NT2/D1 (cell line): ENCODE measurements at regions not wholly inside any gene's neighbourhood (a gene's known extent, or its start where the extent isn't known, plus 50 kb on each side); places are given as distances from the start of the nearest gene placed in this dataset.
"Not testable (repeated sequence)": the region's sequence is repeated elsewhere in the genome, so short reads cannot be mapped to it uniquely, and the experiment has no call there.

Experiments used
- DNase-seq: peaks from one replicate; pipeline ENCODE4 v3.0.0-alpha.2; 2011; ENCODE audit warnings: low read depth, low spot score
- H3K27me3 ChIP-seq: 2 replicates; pipeline ENCODE4 v1.6.0; 2011; ENCODE audit warnings: mild to moderate bottlenecking; ENCODE audit not compliant: insufficient read length, insufficient read depth
- H3K36me3 ChIP-seq: 2 replicates; pipeline ENCODE4 v1.6.1; 2011; ENCODE audit warnings: mild to moderate bottlenecking, low read length, mixed read lengths; ENCODE audit not compliant: insufficient read depth, insufficient read length
- H3K4me1 ChIP-seq: 2 replicates; pipeline ENCODE4 v1.5.1; 2011; ENCODE audit not compliant: insufficient read depth, insufficient read length
- H3K4me3 ChIP-seq: 2 replicates; pipeline ENCODE4 v1.5.1; 2011; ENCODE audit warnings: low read depth; ENCODE audit not compliant: insufficient read length
- H3K9ac ChIP-seq: 2 replicates; pipeline ENCODE4 v1.6.0; 2011; ENCODE audit warnings: low read depth; ENCODE audit not compliant: insufficient read length
- H3K9me3 ChIP-seq: 2 replicates; pipeline ENCODE4 v1.5.1; 2011; ENCODE audit warnings: mild to moderate bottlenecking, low read length; ENCODE audit not compliant: insufficient read depth
- SUZ12 ChIP-seq: IDR thresholded peaks from 2 replicates; pipeline ENCODE4 v1.6.1; 2011; ENCODE audit not compliant: insufficient read length, insufficient read depth; ENCODE audit errors: extremely low read depth
- YY1 ChIP-seq: IDR thresholded peaks from 2 replicates; pipeline ENCODE4 v1.6.1; 2011; ENCODE audit not compliant: insufficient read length, insufficient read depth
- ZNF274 ChIP-seq: IDR thresholded peaks from 2 replicates; pipeline ENCODE4 v1.6.1; 2011; ENCODE audit warnings: mild to moderate bottlenecking, low read depth, low read length

DNA sequence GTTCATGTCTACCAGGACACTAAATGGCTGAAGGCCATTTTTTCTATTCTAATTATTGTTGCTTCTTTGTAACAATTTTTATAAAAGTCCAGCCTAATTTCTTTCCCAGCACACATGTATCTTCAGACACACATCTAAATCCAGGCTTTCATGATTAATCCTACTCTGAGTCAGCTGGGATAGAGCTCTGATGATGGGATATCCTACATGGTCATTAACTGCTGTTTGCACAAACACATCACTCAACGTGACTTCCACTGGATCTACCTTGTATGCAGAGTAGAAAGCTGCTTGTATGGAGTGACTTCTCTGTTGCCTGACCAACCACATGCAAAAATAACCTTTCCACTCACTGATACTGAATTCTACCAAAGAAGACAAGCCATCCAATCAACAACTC is 260.9 kb downstream of the AHR start:
- H3K4me3 ChIP-seq: no peak overlapping the region
- no peaks in the 10 kb centered on the region for H3K9me3 ChIP-seq
- H3K4me1 ChIP-seq: no peaks in the 10 kb centered on the region
- H3K27me3 ChIP-seq: no peaks in the 10 kb centered on the region
- no peak overlapping the region for H3K9ac ChIP-seq
- DNase-seq: no peak
- H3K36me3 ChIP-seq: no peaks in the 10 kb centered on the region
- no peak for TF ChIP-seq ZNF274
- TF ChIP-seq SUZ12: no peak
- no peak for TF ChIP-seq YY1

DNA sequence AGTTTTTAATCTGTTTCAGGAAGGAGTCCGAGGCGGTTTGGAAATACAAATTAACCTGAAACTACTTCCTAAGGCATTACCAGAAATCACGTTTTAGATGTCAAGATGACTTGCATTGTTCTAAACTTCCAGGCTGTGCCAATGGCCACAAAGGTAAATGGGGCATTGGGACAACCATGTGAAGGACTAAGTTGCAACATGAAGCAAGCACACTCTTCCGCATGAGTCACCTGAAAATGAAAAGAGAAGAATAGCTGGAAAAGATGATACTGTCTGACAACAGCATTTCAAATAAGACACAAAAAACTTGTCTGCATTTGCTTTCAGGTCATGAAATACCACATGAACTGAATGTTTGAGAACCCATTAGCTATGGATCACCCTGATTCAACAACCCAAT is 262.1 kb downstream of the AHR start:
- Histone ChIP-seq H3K4me1 (no peaks in the 10 kb centered on the region), H3K9me3 (no peaks in the 10 kb centered on the region)

DNA sequence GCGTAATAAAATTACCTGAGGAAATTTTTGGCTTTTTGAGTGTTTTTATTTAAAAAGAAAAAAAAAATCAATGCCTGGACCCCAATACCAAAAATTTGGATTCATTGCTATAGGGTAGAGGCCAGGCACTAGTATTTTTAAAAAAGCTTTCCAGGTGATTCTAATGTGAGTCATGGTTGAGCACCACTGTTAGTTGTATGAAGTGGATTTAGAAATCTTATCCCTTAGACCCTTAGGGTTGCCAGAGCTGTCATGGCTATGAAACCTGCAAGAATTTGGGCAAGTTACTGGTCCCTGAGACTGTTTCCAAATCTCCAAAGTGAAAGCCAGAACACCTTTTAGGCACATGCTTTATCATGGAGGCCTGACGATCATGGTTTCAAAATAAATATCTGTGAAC is 262.5 kb downstream of the AHR start:
- Histone ChIP-seq H3K9me3 (no peaks in the 10 kb centered on the region), H3K9ac (no peak overlapping the region), H3K4me3 (no peak overlapping the region), H3K4me1 (no peaks in the 10 kb centered on the region), H3K36me3 (no peaks in the 10 kb centered on the region), H3K27me3 (no peaks in the 10 kb centered on the region)
- TF ChIP-seq YY1: no peak
- no peak for TF ChIP-seq SUZ12
- DNase-seq: no peak

More for the DNA sequence above, 262.1 kb downstream of the AHR start:
- TF ChIP-seq ZNF274: no peak
- no peak for TF ChIP-seq YY1
- TF ChIP-seq SUZ12: no peak
- no peak for DNase-seq
- no peak overlapping the region for H3K4me3 ChIP-seq
- H3K36me3 ChIP-seq: no peaks in the 10 kb centered on the region
- no peak overlapping the region for H3K9ac ChIP-seq
- H3K27me3 ChIP-seq: no peaks in the 10 kb centered on the region

DNA sequence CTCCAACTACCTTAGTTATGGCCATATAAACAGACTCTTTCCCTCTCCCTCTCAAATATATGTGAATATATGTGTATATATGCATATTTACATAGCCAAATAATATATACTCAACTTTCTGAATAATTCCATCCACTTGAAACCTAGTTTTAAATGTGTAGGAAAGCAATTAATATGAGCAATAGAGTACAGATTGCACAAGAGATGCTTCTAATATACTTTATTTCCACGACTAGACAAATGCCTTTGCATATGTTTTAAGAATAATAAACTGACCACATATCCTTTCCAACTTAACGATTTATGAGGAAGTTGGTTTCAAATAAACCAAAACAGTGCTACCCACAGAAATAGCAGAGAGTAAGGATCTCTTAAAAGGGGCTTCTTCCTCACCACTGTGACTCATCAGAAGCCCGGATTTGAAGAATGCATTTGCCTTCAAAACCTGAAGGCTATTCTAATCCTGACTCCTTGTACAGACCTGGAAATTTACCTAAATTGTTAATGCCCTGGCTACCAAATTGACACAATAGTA is 266.3 kb downstream of the AHR start:
- Histone ChIP-seq H3K27me3 (no peaks in the 10 kb centered on the region), H3K4me3 (no peak overlapping the region), H3K36me3 (no peaks in the 10 kb centered on the region), H3K9ac (no peak overlapping the region), H3K4me1 (no peaks in the 10 kb centered on the region), H3K9me3 (no peaks in the 10 kb centered on the region)
- DNase-seq: no peak
- no peak for TF ChIP-seq ZNF274
- TF ChIP-seq SUZ12: no peak
- TF ChIP-seq YY1: no peak

DNA sequence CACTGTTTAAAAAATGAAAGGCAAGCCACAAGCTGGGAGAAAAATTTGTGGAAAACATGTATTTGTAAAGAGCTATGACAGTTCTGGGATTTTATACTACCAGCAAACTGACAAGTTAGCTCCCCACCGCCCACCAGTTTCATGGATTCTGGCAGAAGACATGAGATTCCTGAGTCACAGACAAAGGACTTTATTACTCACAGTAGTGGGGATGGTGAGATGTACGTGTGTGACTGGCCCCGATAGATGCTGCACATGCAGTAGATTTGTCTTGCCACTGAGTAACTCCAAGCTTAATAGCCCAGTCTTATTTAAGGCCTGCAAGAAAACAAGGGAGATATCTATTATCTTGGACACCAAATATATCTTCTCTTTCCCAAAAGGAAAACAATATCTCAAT is 281.7 kb downstream of the AHR start:
- TF ChIP-seq ZNF274 (no peak), SUZ12 (no peak), YY1 (no peak)
- no peak for DNase-seq
- Histone ChIP-seq H3K9ac (no peak overlapping the region), H3K9me3 (0 out of 2 replicates have a peak, but pooled peaks cover 4% of the 10 kb centered on the region), H3K4me3 (no peak overlapping the region), H3K36me3 (no peaks in the 10 kb centered on the region), H3K27me3 (no peaks in the 10 kb centered on the region), H3K4me1 (no peaks in the 10 kb centered on the region)

DNA sequence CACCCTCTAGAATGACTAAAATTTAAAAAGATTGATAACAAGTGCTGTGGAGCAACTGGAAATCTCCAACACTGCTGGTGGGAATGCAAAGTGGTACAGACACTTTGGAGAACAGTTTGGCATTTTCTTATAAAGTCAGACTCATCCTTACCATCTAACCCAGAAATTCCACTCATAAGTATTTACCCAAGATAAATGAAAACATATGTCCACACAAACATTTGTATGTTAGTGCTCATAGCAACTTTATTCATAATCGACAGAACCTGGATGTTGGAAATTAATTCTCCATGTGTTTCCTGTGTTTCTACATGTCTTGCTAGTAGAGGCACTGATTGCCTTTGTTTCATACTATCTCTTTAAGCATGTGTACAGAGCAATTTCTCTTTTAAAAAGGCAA is 282.4 kb downstream of the AHR start:
- Histone ChIP-seq H3K27me3 (no peaks in the 10 kb centered on the region), H3K4me3 (no peak overlapping the region), H3K9me3 (0 out of 2 replicates have a peak, but pooled peaks cover under 1% of the 10 kb centered on the region), H3K36me3 (no peaks in the 10 kb centered on the region), H3K9ac (no peak overlapping the region), H3K4me1 (no peaks in the 10 kb centered on the region)
- TF ChIP-seq YY1 (no peak), ZNF274 (no peak), SUZ12 (no peak)
- DNase-seq: no peak

DNA sequence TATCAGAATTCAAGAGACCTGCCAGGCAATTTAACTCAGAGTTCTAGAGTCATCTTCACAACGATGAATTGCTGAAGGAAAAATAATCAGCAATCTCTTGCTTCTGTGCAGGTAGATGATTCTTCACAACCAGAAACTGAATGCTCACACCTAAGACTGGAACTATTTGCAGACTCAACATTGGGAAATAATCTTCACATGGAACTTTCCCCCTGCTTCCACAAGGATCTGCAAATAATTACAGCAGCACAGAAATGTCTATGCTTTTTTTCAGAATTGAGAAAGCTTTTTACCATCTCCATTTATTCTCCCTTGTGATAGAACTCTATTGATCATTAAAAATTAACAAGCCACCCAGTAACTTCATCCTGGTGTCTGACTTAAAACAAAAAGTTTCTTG is 282.8 kb downstream of the AHR start:
- Histone ChIP-seq H3K9ac (no peak overlapping the region), H3K36me3 (no peaks in the 10 kb centered on the region)
- no peak for TF ChIP-seq ZNF274
- TF ChIP-seq SUZ12: no peak
- no peak for TF ChIP-seq YY1

DNA sequence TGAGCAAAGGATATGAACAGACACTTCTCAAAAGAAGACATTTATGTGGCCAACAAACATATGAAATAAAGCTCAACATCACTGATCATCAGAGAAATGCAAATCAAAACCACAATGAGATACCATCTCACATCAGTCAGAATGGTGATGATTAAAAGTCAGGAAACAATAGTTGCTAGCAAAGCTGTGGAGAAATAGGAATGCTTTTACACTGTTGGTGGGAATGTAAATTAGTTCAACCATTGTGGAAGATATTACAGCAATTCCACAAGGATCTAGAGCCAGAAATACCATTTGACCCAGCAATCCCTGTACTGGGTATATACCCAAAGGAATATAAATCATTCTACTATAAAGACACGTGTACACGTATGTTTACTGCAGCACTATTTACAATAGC is 284.2 kb downstream of the AHR start:
- not testable (repeated sequence) for H3K27me3 ChIP-seq, DNase-seq, H3K4me1 ChIP-seq, H3K9me3 ChIP-seq, H3K9ac ChIP-seq, H3K4me3 ChIP-seq, H3K36me3 ChIP-seq

More for the DNA sequence above, 282.8 kb downstream of the AHR start:
- Histone ChIP-seq H3K27me3 (no peaks in the 10 kb centered on the region), H3K4me1 (no peaks in the 10 kb centered on the region), H3K4me3 (no peak overlapping the region), H3K9me3 (no peaks in the 10 kb centered on the region)
- no peak for DNase-seq
